ENCODE measurements at regions not wholly inside any gene's neighbourhood (a gene's known extent, or its start where the extent isn't known, plus 50 kb on each side); places are given as distances from the start of the nearest gene placed in this dataset.

DNA sequence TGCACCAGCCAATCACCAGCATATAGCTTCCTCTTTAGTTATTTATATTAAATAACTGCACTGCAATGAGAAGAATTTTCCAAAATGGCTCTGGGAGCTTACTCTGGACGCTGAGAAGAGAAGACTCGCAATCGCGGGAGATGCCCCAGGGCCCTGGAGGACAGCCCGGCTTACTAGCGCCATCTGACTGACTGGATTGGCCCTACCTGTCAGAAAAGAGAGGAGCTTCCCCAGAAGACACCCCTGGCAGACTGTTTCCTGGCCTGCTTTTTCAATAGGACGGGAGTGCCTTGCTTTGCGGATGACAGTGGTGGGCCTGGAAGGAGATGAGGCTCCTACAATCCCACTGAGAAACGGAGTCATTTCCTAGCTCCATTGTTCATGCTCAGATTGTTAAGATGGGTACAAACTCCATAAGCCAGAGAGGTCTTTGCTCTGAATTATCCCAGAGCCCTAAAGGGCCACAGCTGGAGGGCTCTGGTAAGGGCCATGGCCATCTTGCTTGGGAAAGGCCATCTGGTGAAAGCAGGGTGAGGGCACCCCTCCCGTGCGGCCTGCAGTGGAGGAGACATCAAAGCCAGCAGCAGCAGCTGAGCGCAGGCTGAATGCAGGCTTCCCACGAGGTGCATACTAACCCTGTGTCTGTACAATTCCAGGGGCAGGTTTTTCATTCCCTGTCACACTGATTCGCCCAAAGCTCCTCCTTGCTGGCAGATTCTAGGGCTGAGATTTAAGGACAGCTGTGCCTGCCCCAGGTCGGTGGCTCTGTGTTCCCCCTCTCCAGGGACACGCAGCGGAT lies 92.1 kb downstream of the GALR1 start:
- H3K9me3 ChIP-seq (ENCODE audit: control insufficient read depth, low read depth, low read length), result peaks cover 5% of the 10 kb centered on the region
- dilution Hi-C loops (cut with MboI; ENCODE audit: extremely low pct_ligation_motif_present, low sequenced_read_pairs), result no loop called here
- H3K79me2 ChIP-seq (ENCODE audit: control insufficient read depth, insufficient read depth, low read length), result no peaks in the 10 kb centered on the region

GRCh38 chr18:77342736-77343135 lies 93.1 kb downstream of the GALR1 start:
- dilution Hi-C loops (cut with MboI; ENCODE audit: extremely low pct_ligation_motif_present, low sequenced_read_pairs), result no loop called here

More for the DNA sequence above, 92.1 kb downstream of the GALR1 start:
- DNase-seq (ENCODE audit: low read depth, low spot score), result no peak
- no peak for TF ChIP-seq EZH2 (IDR thresholded peaks at IDR 0.05; ENCODE audit: low read length)
- no peak for TF ChIP-seq CTCF (optimal IDR thresholded peaks at IDR 0.05 in 1 of 3, IDR thresholded peaks at IDR 0.05 in 1 of 3, conservative IDR thresholded peaks at IDR 0.05 in 1 of 3; ENCODE audit: extremely low read depth in 1 of 3, insufficient read depth in 2 of 3, low read length in 3 of 3)
- no peaks in the 10 kb centered on the region for H3K4me1 ChIP-seq (ENCODE audit: control insufficient read depth, extremely low read depth, insufficient read depth, low read length)
- no peaks in the 10 kb centered on the region for H3K36me3 ChIP-seq (ENCODE audit: control insufficient read depth in 2 of 2, extremely low read depth in 1 of 2, insufficient read depth in 2 of 2, low read length in 2 of 2)
- H3K9ac ChIP-seq (ENCODE audit: control insufficient read depth, extremely low read depth, insufficient read depth, low read length), result no peak overlapping the region
- no peak overlapping the region for H2AFZ ChIP-seq (ENCODE audit: control insufficient read depth, low read length)
- FAIRE-seq, result no peak
- H4K20me1 ChIP-seq (ENCODE audit: control insufficient read depth, extremely low read depth, insufficient read depth, low read length), result no peaks in the 10 kb centered on the region
- no peak overlapping the region for H3K4me3 ChIP-seq (ENCODE audit: control insufficient read depth in 2 of 3, extremely low read depth in 1 of 3, insufficient read depth in 2 of 3, low read depth in 1 of 3, low read length in 3 of 3)
- H3K9me1 ChIP-seq (ENCODE audit: control insufficient read depth, extremely low read depth, insufficient read depth, low read length), result no peaks in the 10 kb centered on the region
- no peak overlapping the region for H3K27ac ChIP-seq (ENCODE audit: control insufficient read depth, insufficient read depth, low read length)
- H3K4me2 ChIP-seq (ENCODE audit: control insufficient read depth, extremely low read depth, insufficient read depth, low read depth, low read length), result no peak overlapping the region
- H3K27me3 ChIP-seq (ENCODE audit: control insufficient read depth, extremely low read depth, insufficient read depth, low read length), result no peaks in the 10 kb centered on the region

More at GRCh38 chr18:77342736-77343135, 93.1 kb downstream of the GALR1 start:
- Histone ChIP-seq H3K9ac (ENCODE audit: control insufficient read depth, extremely low read depth, insufficient read depth, low read length) (no peak overlapping the region), H3K9me1 (ENCODE audit: control insufficient read depth, extremely low read depth, insufficient read depth, low read length) (no peaks in the 10 kb centered on the region), H3K27ac (ENCODE audit: control insufficient read depth, insufficient read depth, low read length) (no peak overlapping the region), H3K4me1 (ENCODE audit: control insufficient read depth, extremely low read depth, insufficient read depth, low read length) (no peaks in the 10 kb centered on the region), H3K4me3 (ENCODE audit: control insufficient read depth in 2 of 3, extremely low read depth in 1 of 3, insufficient read depth in 2 of 3, low read depth in 1 of 3, low read length in 3 of 3) (no peak overlapping the region), H3K27me3 (ENCODE audit: control insufficient read depth, extremely low read depth, insufficient read depth, low read length) (no peaks in the 10 kb centered on the region), H4K20me1 (ENCODE audit: control insufficient read depth, extremely low read depth, insufficient read depth, low read length) (no peaks in the 10 kb centered on the region), H3K36me3 (ENCODE audit: control insufficient read depth in 2 of 2, extremely low read depth in 1 of 2, insufficient read depth in 2 of 2, low read length in 2 of 2) (no peaks in the 10 kb centered on the region), H3K9me3 (ENCODE audit: control insufficient read depth, low read depth, low read length) (peaks cover 5% of the 10 kb centered on the region), H2AFZ (ENCODE audit: control insufficient read depth, low read length) (no peak overlapping the region), H3K79me2 (ENCODE audit: control insufficient read depth, insufficient read depth, low read length) (no peaks in the 10 kb centered on the region), H3K4me2 (ENCODE audit: control insufficient read depth, extremely low read depth, insufficient read depth, low read depth, low read length) (no peak overlapping the region)
- TF ChIP-seq CTCF (optimal IDR thresholded peaks at IDR 0.05 in 1 of 3, IDR thresholded peaks at IDR 0.05 in 1 of 3, conservative IDR thresholded peaks at IDR 0.05 in 1 of 3; ENCODE audit: extremely low read depth in 1 of 3, insufficient read depth in 2 of 3, low read length in 3 of 3) (no peak), EZH2 (IDR thresholded peaks at IDR 0.05; ENCODE audit: low read length) (no peak)
- no peak for DNase-seq (ENCODE audit: low read depth, low spot score)
- no peak for FAIRE-seq

All from keratinocyte (primary cell).